PC-3 (cell line): ENCODE measurements at regions not wholly inside any gene's neighbourhood (a gene's known extent, or its start where the extent isn't known, plus 50 kb on each side); places are given as distances from the start of the nearest gene placed in this dataset.

Experiments
- ATAC-seq: fragments of 200-7000 bp; cut with Tn5 transposase; 2 replicates; pipeline ENCODE4 v1.9.1; 2020; ENCODE audit warnings: mild to moderate bottlenecking, moderate library complexity
- BruUV-seq: library from RNA; stranded (reverse); fragments of 400-500 nt; replicated peaks from 2 replicates; lab custom pipeline; 2021; lab: Mats Ljungman, UMichigan
- CTCF ChIA-PET: fragments of 300-600 bp; sonication (Branson Sonifier 250); formaldehyde crosslinking; loops from one replicate; lab custom pipeline; 2022; ENCODE audit warnings: antibody characterized with exemption; lab: Charles Lee
- POLR2A ChIA-PET: fragments of 300-600 bp; sonication (Branson Sonifier 250); formaldehyde crosslinking; loops from one replicate; lab custom pipeline; 2022; ENCODE audit warnings: antibody characterized with exemption; ENCODE audit not compliant: unreplicated experiment; lab: Charles Lee
- DNase-seq: peaks from one replicate; pipeline ENCODE4 v3.0.0-alpha.2; 2015
- H2AFZ ChIP-seq: fragments of 300-600 bp; sonication (generic); 2 replicates; pipeline ENCODE4 v1.6.0; 2016; ENCODE audit warnings: antibody characterized with exemption, low read length
- H3F3A ChIP-seq: fragments of 300-600 bp; sonication (generic); one replicate; pipeline ENCODE4 v1.6.0; 2017; ENCODE audit warnings: antibody characterized with exemption, low read length, control low read depth, mild to moderate bottlenecking; ENCODE audit not compliant: unreplicated experiment
- H3K27ac ChIP-seq: fragments of 300-600 bp; sonication (generic); 2 replicates; pipeline ENCODE4 v1.5.1; 2016; ENCODE audit warnings: mild to moderate bottlenecking, low read length
- H3K27me3 ChIP-seq: fragments of 300-600 bp; sonication (generic); 2 replicates; pipeline ENCODE4 v1.6.1; 2016; ENCODE audit warnings: low read length, mixed read lengths
- H3K36me3 ChIP-seq: fragments of 300-600 bp; sonication (generic); 2 replicates; pipeline ENCODE4 v1.6.1; 2016; ENCODE audit warnings: low read depth, mixed run types, low read length, mixed read lengths
- H3K4me1 ChIP-seq: fragments of 300-600 bp; sonication (generic); 2 replicates; pipeline ENCODE4 v1.5.1; 2016; ENCODE audit warnings: low read length; ENCODE audit not compliant: insufficient read depth
- H3K4me2 ChIP-seq: fragments of 300-600 bp; sonication (generic); 2 replicates; pipeline ENCODE4 v1.6.0; 2016; ENCODE audit warnings: low read length
- H3K4me3 ChIP-seq: fragments of 300-600 bp; sonication (generic); 2 replicates; pipeline ENCODE4 v1.5.1; 2016; ENCODE audit warnings: mild to moderate bottlenecking, low read length, mixed read lengths
- H3K79me2 ChIP-seq: fragments of 300-600 bp; sonication (generic); 2 replicates; pipeline ENCODE4 v1.6.1; 2017; ENCODE audit warnings: low read length, mixed read lengths
- H3K9ac ChIP-seq: fragments of 300-600 bp; sonication (generic); 2 replicates; pipeline ENCODE4 v1.6.0; 2016; ENCODE audit warnings: mild to moderate bottlenecking, low read length
- H3K9me2 ChIP-seq: fragments of 300-600 bp; sonication (generic); replicated peaks from 2 replicates; pipeline ENCODE4 v1.6.1; 2016; ENCODE audit warnings: mixed run types, low read length, mixed read lengths
- H3K9me3 ChIP-seq: fragments of 300-600 bp; sonication (generic); 2 replicates; pipeline ENCODE4 v1.6.1; 2016; ENCODE audit warnings: low read length, mixed read lengths
- H4K20me1 ChIP-seq: fragments of 300-600 bp; sonication (generic); 2 replicates; pipeline ENCODE4 v1.6.1; 2016; ENCODE audit warnings: low read length, mixed read lengths
- EZH2 ChIP-seq: fragments of 300-600 bp; sonication (generic); IDR thresholded peaks from one replicate; pipeline ENCODE4 v1.6.1; 2017; ENCODE audit warnings: antibody characterized with exemption, mild to moderate bottlenecking, low read length; ENCODE audit not compliant: unreplicated experiment
- EZH2phosphoT487 ChIP-seq: fragments of 300-600 bp; sonication (generic); IDR thresholded peaks from 2 replicates; pipeline ENCODE4 v1.6.1; 2018; ENCODE audit warnings: mild to moderate bottlenecking, antibody characterized with exemption, low read length, borderline replicate concordance
- intact Hi-C: fragments of 100-400 bp; cut with micrococcal nuclease; formaldehyde crosslinking; loops from 2 replicates; pipeline ENCODE4 v1.9.0; 2023
- TF ChIP-seq, protein P1 (sequence below): fragments of 300-600 bp; sonication (generic); conservative IDR thresholded peaks from 2 replicates; pipeline ENCODE4 v1.5.1; 2017; ENCODE audit warnings: antibody characterized with exemption, low read depth, mild to moderate bottlenecking, low read length

DNA sequence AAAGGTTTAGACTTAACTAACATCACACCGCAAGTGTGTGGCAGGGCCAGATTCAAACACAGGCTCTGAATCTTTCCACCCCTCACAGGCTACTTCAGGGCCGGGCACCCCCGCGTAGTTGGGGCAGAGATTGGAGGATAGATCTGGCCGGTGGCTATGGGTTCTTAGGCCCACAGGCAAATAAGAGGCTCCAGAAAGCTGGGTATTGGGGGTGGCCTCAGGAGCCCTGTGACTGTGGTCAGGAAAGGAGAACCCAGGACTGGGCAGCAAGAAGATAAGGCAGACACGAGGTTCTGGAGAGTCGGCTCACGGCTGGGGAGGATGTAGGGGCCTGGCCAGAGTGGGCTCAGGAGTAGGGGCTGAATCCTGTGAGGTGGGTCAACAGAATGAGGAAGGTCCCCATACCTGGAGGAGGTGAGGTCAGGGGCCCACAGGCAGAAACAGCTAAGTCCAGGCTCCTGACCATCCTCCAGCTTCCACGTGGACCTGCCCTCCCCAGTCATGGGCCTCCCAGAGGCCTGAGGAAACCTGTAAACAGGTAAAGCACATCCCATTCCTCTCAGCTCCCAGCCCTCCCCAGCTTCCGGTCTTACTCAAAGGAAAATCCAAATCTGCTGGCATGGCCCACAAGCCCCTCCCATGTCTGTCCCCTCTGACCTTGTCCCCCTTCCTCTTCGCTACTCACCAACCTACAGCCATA is 306.2 kb downstream of the MATN1 start:
- no peaks in the 10 kb centered on the region for H3K9me3 ChIP-seq
- no peaks in the 10 kb centered on the region for H3K4me1 ChIP-seq
- H3K4me3 ChIP-seq, result no peak overlapping the region
- H3K9ac ChIP-seq, result no peak overlapping the region
- no peaks in the 10 kb centered on the region for H3F3A ChIP-seq
- CTCF ChIA-PET, result no interaction called here
- BruUV-seq, result no TSS peak
- DNase-seq (no peak), ATAC-seq (no peak)
- H2AFZ ChIP-seq, result no peak overlapping the region
- intact Hi-C loops, result no loop called here
- no peak for TF ChIP-seq EZH2phosphoT487
- TF ChIP-seq, protein P1, sequence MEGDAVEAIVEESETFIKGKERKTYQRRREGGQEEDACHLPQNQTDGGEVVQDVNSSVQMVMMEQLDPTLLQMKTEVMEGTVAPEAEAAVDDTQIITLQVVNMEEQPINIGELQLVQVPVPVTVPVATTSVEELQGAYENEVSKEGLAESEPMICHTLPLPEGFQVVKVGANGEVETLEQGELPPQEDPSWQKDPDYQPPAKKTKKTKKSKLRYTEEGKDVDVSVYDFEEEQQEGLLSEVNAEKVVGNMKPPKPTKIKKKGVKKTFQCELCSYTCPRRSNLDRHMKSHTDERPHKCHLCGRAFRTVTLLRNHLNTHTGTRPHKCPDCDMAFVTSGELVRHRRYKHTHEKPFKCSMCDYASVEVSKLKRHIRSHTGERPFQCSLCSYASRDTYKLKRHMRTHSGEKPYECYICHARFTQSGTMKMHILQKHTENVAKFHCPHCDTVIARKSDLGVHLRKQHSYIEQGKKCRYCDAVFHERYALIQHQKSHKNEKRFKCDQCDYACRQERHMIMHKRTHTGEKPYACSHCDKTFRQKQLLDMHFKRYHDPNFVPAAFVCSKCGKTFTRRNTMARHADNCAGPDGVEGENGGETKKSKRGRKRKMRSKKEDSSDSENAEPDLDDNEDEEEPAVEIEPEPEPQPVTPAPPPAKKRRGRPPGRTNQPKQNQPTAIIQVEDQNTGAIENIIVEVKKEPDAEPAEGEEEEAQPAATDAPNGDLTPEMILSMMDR, result no peak
- TF ChIP-seq EZH2, result no peak
- no peak overlapping the region for H3K27ac ChIP-seq
- H3K9me2 ChIP-seq, result no peaks in the 10 kb centered on the region
- no peak overlapping the region for H3K4me2 ChIP-seq
- POLR2A ChIA-PET, result no interaction called here
- peaks cover 7% of the 10 kb centered on the region; the same call in 1 of the 2 replicates for H3K27me3 ChIP-seq
- no peaks in the 10 kb centered on the region for H3K79me2 ChIP-seq
- H4K20me1 ChIP-seq, result no peaks in the 10 kb centered on the region
- no peaks in the 10 kb centered on the region for H3K36me3 ChIP-seq

DNA sequence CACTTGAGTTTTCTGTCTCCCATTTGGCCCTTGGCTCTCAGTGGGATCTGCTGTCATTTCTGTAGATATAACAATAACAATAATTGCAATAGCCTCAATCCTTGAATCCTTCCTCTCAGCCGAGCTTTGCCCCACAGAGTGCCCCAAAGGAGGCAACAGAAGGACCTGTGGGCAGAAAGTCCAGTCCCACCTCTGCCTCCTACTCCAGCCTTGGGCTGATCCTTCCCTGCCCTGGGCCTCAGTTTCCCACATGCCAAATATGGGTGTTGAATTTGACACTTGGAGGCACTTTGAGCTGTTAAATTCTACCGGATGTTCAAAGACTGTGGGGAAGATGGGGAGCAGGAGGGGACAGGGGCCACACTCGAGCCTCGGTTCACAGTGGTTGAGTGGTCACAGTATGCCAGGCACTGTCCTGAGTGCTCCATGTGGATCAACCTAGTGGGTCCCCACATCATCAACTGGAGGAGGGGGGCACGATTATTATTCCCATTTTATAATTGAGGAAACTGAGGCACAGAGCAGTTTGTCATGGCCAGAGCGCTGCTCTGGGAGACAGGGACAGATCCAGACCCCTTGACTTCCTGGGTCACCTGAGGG is 307.1 kb downstream of the MATN1 start:
- peaks cover 15% of the 10 kb centered on the region for H3K27me3 ChIP-seq
- CTCF ChIA-PET, result no interaction called here
- no peak overlapping the region for H2AFZ ChIP-seq
- no peak overlapping the region for H3K27ac ChIP-seq
- H3K79me2 ChIP-seq, result no peaks in the 10 kb centered on the region
- H3K9me2 ChIP-seq, result no peaks in the 10 kb centered on the region
- no peaks in the 10 kb centered on the region for H3K9me3 ChIP-seq
- DNase-seq (no peak), ATAC-seq (no peak)
- no peak overlapping the region for H3K4me3 ChIP-seq
- H3F3A ChIP-seq, result no peaks in the 10 kb centered on the region
- no peak overlapping the region for H3K4me2 ChIP-seq
- H3K4me1 ChIP-seq, result no peaks in the 10 kb centered on the region
- intact Hi-C loops, result no loop called here
- no TSS peak for BruUV-seq
- TF ChIP-seq, protein P1, result no peak
- no peak for TF ChIP-seq EZH2
- H3K36me3 ChIP-seq, result no peaks in the 10 kb centered on the region
- no peak overlapping the region for H3K9ac ChIP-seq
- no peaks in the 10 kb centered on the region for H4K20me1 ChIP-seq
- POLR2A ChIA-PET, result no interaction called here

DNA sequence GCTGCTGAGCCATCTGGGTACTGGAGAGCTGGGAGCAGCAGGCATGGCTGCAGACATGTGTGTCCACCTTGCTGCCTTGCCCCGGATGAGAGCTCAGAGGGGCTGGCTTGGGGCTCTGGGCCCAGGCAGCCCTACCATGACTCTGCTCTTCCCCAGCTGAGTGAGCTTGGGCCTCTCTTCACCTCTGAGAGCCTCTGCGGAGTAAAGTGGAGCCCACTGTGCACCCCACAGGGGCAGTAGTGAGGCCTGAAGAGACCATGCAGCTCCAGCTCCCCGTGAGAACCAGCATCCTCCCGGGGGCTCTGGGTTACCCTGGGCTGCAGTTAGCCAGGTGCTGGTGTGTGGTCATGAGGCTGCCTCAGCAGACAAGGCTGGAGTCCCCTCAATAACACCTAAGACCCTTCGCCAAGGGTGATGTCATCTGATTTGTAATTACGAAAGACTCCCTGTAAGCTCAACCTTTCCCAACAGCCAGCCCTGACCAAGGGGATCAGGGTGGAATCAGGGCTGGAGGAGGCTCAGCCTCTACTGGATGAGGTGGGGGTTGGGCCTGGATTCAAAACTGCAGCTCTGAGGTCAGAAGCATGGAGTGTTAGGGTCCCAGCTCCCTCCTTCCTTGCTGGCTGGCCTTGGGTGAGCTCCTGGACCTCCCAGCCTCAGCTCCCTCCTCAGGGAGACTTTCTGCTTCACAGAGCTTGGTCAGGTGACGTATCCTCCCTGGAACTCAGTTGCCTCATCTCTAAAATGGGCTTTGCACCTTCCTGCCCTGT is 308.0 kb downstream of the MATN1 start:
- Histone ChIP-seq H3K4me3 (no peak overlapping the region), H3K27ac (no peak overlapping the region), H3K4me1 (no peaks in the 10 kb centered on the region), H3K79me2 (no peaks in the 10 kb centered on the region), H3K36me3 (no peaks in the 10 kb centered on the region), H3F3A (no peaks in the 10 kb centered on the region), H4K20me1 (no peaks in the 10 kb centered on the region), H3K4me2 (no peak overlapping the region), H3K9ac (no peak overlapping the region), H3K27me3 (peaks cover 21% of the 10 kb centered on the region), H2AFZ (no peak overlapping the region), H3K9me2 (no peaks in the 10 kb centered on the region), H3K9me3 (no peaks in the 10 kb centered on the region)
- BruUV-seq, result no TSS peak
- CTCF ChIA-PET, result no interaction called here
- DNase-seq, result no peak
- POLR2A ChIA-PET, result no interaction called here
- TF ChIP-seq, protein P1, result no peak
- TF ChIP-seq EZH2phosphoT487 (no peak), EZH2 (no peak)
- intact Hi-C loops, result no loop called here
- ATAC-seq, result no peak
